Skin epidermis (tissue), 12 donors: ENCODE measurements at regions not wholly inside any gene's neighbourhood (a gene's known extent, or its start where the extent isn't known, plus 50 kb on each side); places are given as distances from the start of the nearest gene placed in this dataset.

Experiments
- H3K27ac ChIP-seq, 21 experiments: fragments of 200-600 bp; sonication (generic) in 11 of 21; one replicate each; pipeline ENCODE4 v1.5.0; 2020; ENCODE audit warnings: mild to moderate bottlenecking in 3 of 21, inconsistent platforms in 2 of 21, moderate library complexity in 2 of 21
- H3K4me3 ChIP-seq, 7 experiments: fragments of 200-600 bp; sonication (generic) in 2 of 7; one replicate each; pipeline ENCODE4 v1.5.0; 2020; ENCODE audit warnings: inconsistent platforms in 2 of 7, mild to moderate bottlenecking in 2 of 7, moderate library complexity in 1 of 7

- Histone ChIP-seq H3K27ac (no peak overlapping the region), H3K4me3 (no peak overlapping the region)
These were observed 50.0 kb upstream of the GRB10 start for GRCh38 chr7:50832744-50833143.
